ENCODE measurements at regions not wholly inside any gene's neighbourhood (a gene's known extent, or its start where the extent isn't known, plus 50 kb on each side); places are given as distances from the start of the nearest gene placed in this dataset.
A peak's percentile ranks its signal among the peaks of the same experiment; 100 is the strongest.

DNA sequence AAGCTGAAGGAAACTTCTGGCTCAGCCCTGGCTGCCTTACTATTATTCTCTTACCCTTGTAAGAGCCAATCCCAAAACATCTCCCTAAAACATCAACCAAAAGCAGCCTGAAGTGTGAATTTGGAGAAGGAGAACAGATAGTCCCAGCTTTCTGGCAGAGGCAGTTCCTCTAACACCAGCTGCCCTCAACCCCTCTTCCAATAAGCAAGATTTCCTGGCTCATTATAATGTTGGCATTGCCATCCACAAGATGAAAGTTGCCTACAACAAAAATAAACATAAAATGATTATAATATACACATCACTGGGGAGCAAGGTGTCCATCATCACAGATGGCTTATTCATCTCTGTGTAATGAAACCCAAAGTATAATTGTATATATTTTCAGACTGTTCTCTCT is 352.5 kb upstream of the CCDC196 start:
- H3K4me1 ChIP-seq = no peaks in the 10 kb centered on the region
- no peaks in the 10 kb centered on the region for H3K36me3 ChIP-seq
- no peak overlapping the region for H3K4me3 ChIP-seq
- no peak for ATAC-seq (ENCODE audit: low FRiP score in 2 of 2)
- H3K27me3 ChIP-seq = no peaks in the 10 kb centered on the region
- H3K9me3 ChIP-seq = no peaks in the 10 kb centered on the region
- no peak for DNase-seq
- H3K27ac ChIP-seq = no peak overlapping the region
- TF ChIP-seq POLR2AphosphoS5 (IDR thresholded peaks at IDR 0.05) (no peak), EP300 (IDR thresholded peaks at IDR 0.05) (no peak)

DNA sequence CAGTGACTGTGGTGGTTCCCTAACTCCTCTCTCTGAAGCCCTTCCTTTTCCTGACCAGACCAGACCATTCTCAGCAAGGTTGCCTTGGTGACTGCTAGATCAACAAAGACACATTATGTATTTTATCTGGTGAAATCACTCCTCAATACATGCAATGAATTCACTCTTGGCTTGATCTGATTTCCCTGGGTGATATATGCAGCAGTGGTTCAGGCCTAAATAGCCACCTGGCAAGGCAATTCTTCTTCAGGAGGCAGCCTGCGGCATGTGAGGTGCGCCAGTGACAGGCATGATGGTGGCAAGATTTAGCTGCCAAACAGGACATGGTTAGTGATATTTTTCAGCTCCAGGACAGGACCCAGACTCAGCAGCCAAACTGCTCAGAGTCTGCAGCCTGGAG is 350.3 kb upstream of the CCDC196 start:
- H3K36me3 ChIP-seq = no peaks in the 10 kb centered on the region
- DNase-seq = no peak
- no peak for ATAC-seq (ENCODE audit: low FRiP score in 2 of 2)

DNA sequence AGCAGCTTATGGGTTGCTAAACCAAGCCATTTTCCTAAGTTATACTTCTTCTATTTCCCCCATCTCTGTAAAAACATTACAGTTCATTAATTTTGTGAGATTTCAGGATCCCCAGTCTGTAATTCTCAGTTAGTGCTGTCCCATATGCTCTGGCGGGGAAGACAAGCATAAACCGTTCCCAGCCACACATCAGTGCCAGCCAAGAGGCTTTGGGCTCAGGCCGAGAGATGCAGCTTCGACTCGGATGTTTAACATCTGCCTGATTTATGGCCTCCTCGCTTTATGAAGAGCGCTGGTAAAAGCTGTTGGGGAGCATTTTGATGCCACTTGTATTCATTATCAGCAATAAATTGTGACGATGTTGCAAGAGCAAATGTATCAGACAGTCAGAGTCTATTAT is 349.1 kb upstream of the CCDC196 start:
- no peaks in the 10 kb centered on the region for H3K36me3 ChIP-seq
- no peaks in the 10 kb centered on the region for H3K27me3 ChIP-seq
- TF ChIP-seq, protein P1, sequence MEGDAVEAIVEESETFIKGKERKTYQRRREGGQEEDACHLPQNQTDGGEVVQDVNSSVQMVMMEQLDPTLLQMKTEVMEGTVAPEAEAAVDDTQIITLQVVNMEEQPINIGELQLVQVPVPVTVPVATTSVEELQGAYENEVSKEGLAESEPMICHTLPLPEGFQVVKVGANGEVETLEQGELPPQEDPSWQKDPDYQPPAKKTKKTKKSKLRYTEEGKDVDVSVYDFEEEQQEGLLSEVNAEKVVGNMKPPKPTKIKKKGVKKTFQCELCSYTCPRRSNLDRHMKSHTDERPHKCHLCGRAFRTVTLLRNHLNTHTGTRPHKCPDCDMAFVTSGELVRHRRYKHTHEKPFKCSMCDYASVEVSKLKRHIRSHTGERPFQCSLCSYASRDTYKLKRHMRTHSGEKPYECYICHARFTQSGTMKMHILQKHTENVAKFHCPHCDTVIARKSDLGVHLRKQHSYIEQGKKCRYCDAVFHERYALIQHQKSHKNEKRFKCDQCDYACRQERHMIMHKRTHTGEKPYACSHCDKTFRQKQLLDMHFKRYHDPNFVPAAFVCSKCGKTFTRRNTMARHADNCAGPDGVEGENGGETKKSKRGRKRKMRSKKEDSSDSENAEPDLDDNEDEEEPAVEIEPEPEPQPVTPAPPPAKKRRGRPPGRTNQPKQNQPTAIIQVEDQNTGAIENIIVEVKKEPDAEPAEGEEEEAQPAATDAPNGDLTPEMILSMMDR (IDR thresholded peaks at IDR 0.05) = no peak
- TF ChIP-seq POLR2AphosphoS5 (IDR thresholded peaks at IDR 0.05) (no peak), EP300 (IDR thresholded peaks at IDR 0.05) (no peak), POLR2A (IDR thresholded peaks at IDR 0.05) (no peak)
- WGBS, 2 donors = 75 to 92% methylated on average over 8 of the region's 8 CpGs
- no peak overlapping the region for H3K27ac ChIP-seq
- no peaks in the 10 kb centered on the region for H3K9me3 ChIP-seq
- no peak overlapping the region for H3K4me3 ChIP-seq
- no peaks in the 10 kb centered on the region for H3K4me1 ChIP-seq
- DNase-seq (no peak), ATAC-seq (ENCODE audit: low FRiP score in 2 of 2) (no peak)

More for the DNA sequence above, 350.3 kb upstream of the CCDC196 start:
- no peak overlapping the region for H3K27ac ChIP-seq
- no peaks in the 10 kb centered on the region for H3K4me1 ChIP-seq
- H3K4me3 ChIP-seq = no peak overlapping the region
- TF ChIP-seq POLR2AphosphoS5 (IDR thresholded peaks at IDR 0.05) (no peak), POLR2A (IDR thresholded peaks at IDR 0.05) (no peak), EP300 (IDR thresholded peaks at IDR 0.05) (no peak)
- TF ChIP-seq, protein P1 (IDR thresholded peaks at IDR 0.05) = no peak
- 90 to 91% methylated on average over 2 of the region's 2 CpGs for WGBS, 2 donors
- no peaks in the 10 kb centered on the region for H3K27me3 ChIP-seq
- no peaks in the 10 kb centered on the region for H3K9me3 ChIP-seq

DNA sequence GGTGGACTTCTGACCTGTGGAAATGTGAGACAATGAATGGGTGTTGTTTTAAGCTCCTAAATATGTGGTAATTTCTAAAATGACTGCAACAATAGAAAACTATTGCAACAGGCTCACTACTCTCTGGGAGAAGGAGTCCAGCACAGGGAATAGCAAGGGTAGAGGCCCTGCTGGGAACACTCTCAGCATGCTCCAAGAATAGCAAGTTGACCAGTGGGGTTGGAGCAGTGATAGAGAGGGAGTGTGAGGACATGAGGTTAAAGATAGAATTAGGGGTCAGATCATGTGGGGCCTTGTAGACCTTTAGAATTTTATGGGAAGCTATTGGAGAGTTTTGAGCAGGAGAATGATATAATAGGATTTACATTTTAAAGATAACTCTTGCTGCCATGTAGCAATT is 346.7 kb upstream of the CCDC196 start:
- no peak for TF ChIP-seq POLR2A (IDR thresholded peaks at IDR 0.05)
- TF ChIP-seq EP300 (IDR thresholded peaks at IDR 0.05) = no peak
- no peak for TF ChIP-seq POLR2AphosphoS5 (IDR thresholded peaks at IDR 0.05)
- TF ChIP-seq, protein P1 (IDR thresholded peaks at IDR 0.05) = no peak
- H3K4me1 ChIP-seq = no peaks in the 10 kb centered on the region

DNA sequence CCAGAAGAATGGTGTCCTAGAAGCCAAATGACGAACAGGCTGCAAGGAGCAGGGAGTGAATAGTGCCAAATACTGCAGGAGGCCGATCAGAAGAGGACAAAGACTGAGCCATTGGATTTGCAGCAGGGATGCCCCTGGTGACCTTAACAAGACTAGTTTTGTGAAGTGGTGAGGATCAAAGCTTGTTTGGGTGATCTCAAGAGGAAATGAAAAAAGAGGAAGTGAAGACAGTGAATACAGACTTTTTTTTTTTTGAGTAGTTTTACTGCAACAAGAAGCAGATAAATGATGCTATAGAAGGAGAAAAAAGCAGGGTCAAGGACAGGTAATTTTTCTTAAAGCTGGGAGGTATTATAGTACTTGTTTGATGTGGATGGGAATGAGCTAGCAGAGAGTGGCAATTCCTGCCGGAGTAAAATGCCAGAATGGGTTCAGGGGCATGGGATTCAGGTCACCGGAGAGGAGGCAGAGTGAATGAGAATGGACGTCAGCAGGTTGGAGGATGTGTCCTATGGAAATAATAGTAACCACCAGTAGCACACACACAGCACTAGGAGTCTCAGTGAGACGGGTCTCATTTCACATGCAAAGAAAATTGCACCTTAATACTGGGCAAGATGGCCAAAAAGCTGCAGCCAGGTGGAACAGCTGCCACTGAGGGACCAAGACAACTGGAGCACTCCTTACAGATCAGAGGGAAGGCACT is 345.8 kb upstream of the CCDC196 start:
- H3K36me3 ChIP-seq = no peaks in the 10 kb centered on the region
- no peak for ATAC-seq (ENCODE audit: low FRiP score in 2 of 2)
- no peak for DNase-seq
- no peak for TF ChIP-seq POLR2AphosphoS5 (IDR thresholded peaks at IDR 0.05)
- no peaks in the 10 kb centered on the region for H3K9me3 ChIP-seq
- H3K27ac ChIP-seq = no peak overlapping the region
- H3K27me3 ChIP-seq = no peaks in the 10 kb centered on the region
- H3K4me3 ChIP-seq = no peak overlapping the region
- H3K4me1 ChIP-seq = no peaks in the 10 kb centered on the region
- 74 to 78% methylated on average over 6 of the region's 6 CpGs for WGBS, 2 donors

More for the DNA sequence above, 346.7 kb upstream of the CCDC196 start:
- H3K9me3 ChIP-seq = no peaks in the 10 kb centered on the region
- ATAC-seq (ENCODE audit: low FRiP score in 2 of 2) (no peak), DNase-seq (no peak)
- H3K4me3 ChIP-seq = no peak overlapping the region
- no peaks in the 10 kb centered on the region for H3K27me3 ChIP-seq
- H3K36me3 ChIP-seq = no peaks in the 10 kb centered on the region
- H3K27ac ChIP-seq = no peak overlapping the region

DNA sequence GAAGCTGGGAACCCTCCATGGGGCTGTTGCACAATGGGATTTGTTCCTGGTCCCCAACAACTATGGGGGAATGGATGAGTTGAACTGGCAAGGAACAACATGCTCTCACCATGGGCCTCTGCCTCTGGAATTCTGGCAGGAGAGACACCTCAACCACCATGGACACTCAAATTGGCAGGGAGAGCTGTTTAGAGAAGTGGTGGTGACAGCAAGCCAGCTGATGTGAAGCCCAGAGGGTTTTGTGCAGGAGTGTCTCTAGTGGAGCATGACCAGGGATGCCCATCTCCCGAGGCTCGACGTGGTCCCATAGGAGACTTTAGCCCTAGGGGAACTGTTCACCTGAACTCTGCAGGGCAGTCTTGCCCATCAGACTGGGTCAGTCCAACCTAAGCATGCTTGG is 345.2 kb upstream of the CCDC196 start:
- Histone ChIP-seq H3K4me1 (no peaks in the 10 kb centered on the region), H3K27me3 (no peaks in the 10 kb centered on the region), H3K36me3 (no peaks in the 10 kb centered on the region), H3K27ac (no peak overlapping the region), H3K4me3 (no peak overlapping the region), H3K9me3 (no peaks in the 10 kb centered on the region)
- ATAC-seq (ENCODE audit: low FRiP score in 2 of 2) (peak in 1 of 2 donors; percentile 16), DNase-seq (no peak)
- no peak for TF ChIP-seq EP300 (IDR thresholded peaks at IDR 0.05)
- TF ChIP-seq POLR2A (IDR thresholded peaks at IDR 0.05) = no peak
- TF ChIP-seq, protein P1 (IDR thresholded peaks at IDR 0.05) = no peak
- no peak for TF ChIP-seq POLR2AphosphoS5 (IDR thresholded peaks at IDR 0.05)
- WGBS, 2 donors = 100% methylated on average over 3 of the region's 3 CpGs; no CpG with 5 or more reads in 1 of the 2 donors
